ENCODE measurements at regions not wholly inside any gene's neighbourhood (a gene's known extent, or its start where the extent isn't known, plus 50 kb on each side); places are given as distances from the start of the nearest gene placed in this dataset.
A peak's percentile ranks its signal among the peaks of the same experiment; 100 is the strongest.

DNA sequence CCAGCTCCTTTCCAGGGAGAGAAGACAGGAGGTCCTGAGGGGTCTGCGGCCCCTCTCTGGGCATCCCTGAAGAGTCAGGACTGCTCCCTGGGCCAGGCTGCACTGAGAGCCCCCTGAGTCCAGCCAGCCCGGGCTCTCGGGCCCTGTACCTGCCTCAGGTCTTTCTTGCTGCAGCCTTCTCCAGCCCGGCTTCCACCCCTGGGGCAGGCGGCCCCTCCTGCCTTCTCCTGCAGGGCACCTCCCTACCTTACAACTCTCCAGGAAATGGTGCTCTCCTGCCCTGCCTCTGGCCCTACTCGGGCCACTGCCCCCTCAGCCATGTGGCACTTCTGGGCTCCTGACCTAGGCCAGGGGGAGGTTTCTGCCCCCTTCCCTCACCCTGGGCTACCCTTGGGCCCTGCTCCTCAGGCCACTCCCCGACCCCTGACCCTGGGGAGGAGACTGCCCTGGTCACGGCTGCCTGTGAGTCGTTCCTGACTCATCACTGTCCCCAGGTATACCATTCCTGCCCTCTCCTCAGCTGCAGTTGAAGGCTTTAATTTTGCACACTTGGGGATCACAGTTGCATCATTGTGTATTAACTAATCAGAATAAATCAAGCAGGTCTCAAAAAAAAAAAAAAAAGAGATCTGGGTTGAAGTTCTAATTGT is 251.1 kb downstream of the NXPE2 start:
- H3K4me1 Mint-ChIP-seq (ENCODE audit: low read depth, unreplicated experiment), result peaks cover 13% of the 10 kb centered on the region
- H3K36me3 ChIP-seq (ENCODE audit: insufficient read depth, low read length), result no peaks in the 10 kb centered on the region
- H3K9me3 ChIP-seq (ENCODE audit: insufficient read depth, low read depth, low read length), result no peaks in the 10 kb centered on the region
- H3K4me2 ChIP-seq (ENCODE audit: low read length), result no peak overlapping the region
- H3K27me3 ChIP-seq (ENCODE audit: insufficient read depth, low read length), result no peaks in the 10 kb centered on the region
- H3K9me3 Mint-ChIP-seq (ENCODE audit: unreplicated experiment), result peaks cover 5% of the 10 kb centered on the region
- no peak overlapping the region for H3K9ac ChIP-seq (ENCODE audit: low read length)
- H3K4me3 Mint-ChIP-seq (ENCODE audit: unreplicated experiment), result no peak overlapping the region
- FAIRE-seq (no peak), DNase-seq (ENCODE audit: low read depth) (no peak)
- no peak overlapping the region for H3K4me3 ChIP-seq (ENCODE audit: insufficient read depth, low read depth, low read length)
- no peaks in the 10 kb centered on the region for H3K4me1 ChIP-seq (ENCODE audit: insufficient read depth, low read length)
- no peak overlapping the region for H3K27ac Mint-ChIP-seq (ENCODE audit: unreplicated experiment)
- H3K79me2 ChIP-seq (ENCODE audit: insufficient read depth, low read length), result no peaks in the 10 kb centered on the region
- TF ChIP-seq EZH2 (IDR thresholded peaks at IDR 0.05; ENCODE audit: insufficient read depth, low read length), result no peak
- TF ChIP-seq, protein P1, sequence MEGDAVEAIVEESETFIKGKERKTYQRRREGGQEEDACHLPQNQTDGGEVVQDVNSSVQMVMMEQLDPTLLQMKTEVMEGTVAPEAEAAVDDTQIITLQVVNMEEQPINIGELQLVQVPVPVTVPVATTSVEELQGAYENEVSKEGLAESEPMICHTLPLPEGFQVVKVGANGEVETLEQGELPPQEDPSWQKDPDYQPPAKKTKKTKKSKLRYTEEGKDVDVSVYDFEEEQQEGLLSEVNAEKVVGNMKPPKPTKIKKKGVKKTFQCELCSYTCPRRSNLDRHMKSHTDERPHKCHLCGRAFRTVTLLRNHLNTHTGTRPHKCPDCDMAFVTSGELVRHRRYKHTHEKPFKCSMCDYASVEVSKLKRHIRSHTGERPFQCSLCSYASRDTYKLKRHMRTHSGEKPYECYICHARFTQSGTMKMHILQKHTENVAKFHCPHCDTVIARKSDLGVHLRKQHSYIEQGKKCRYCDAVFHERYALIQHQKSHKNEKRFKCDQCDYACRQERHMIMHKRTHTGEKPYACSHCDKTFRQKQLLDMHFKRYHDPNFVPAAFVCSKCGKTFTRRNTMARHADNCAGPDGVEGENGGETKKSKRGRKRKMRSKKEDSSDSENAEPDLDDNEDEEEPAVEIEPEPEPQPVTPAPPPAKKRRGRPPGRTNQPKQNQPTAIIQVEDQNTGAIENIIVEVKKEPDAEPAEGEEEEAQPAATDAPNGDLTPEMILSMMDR (IDR thresholded peaks at IDR 0.05; ENCODE audit: insufficient read depth, low read depth, low read length), result no peak
- no peaks in the 10 kb centered on the region for H4K20me1 ChIP-seq (ENCODE audit: insufficient read depth, low read length)
- peaks cover 4% of the 10 kb centered on the region for H3K27me3 Mint-ChIP-seq (ENCODE audit: low read depth, unreplicated experiment)
- H3K36me3 Mint-ChIP-seq (ENCODE audit: low read depth, unreplicated experiment), result no peaks in the 10 kb centered on the region
- H2AFZ ChIP-seq (ENCODE audit: low read depth, low read length), result no peak overlapping the region
- H3K27ac ChIP-seq (ENCODE audit: low read depth, low read length), result no peak overlapping the region

DNA sequence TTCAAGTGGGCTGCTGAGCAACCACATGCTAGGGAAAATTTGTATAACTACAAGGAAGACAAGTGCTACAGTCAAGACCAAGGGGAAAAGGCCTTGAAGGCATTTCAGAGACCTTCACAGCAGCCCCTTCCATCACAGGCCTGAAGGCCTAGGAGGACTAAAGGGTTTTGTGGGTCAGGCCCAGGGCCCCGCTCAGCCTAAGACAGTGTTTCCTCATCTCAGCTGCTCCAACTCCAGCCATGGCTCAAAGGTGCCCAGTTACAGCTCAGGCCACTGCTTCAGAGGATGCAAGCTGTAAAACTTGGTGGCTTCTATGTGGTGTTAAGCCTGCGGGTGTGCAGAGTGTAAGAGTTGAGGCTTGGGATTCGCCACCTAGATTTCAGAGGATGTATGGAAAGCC is 260.5 kb downstream of the NXPE2 start:
- Mint-ChIP-seq H3K4me3 (ENCODE audit: unreplicated experiment) (no peak overlapping the region), H3K27ac (ENCODE audit: unreplicated experiment) (no peak overlapping the region), H3K9me3 (ENCODE audit: unreplicated experiment) (peaks cover 13% of the 10 kb centered on the region), H3K27me3 (ENCODE audit: low read depth, unreplicated experiment) (peaks cover 3% of the 10 kb centered on the region), H3K36me3 (ENCODE audit: low read depth, unreplicated experiment) (no peaks in the 10 kb centered on the region), H3K4me1 (ENCODE audit: low read depth, unreplicated experiment) (no peaks in the 10 kb centered on the region)
- TF ChIP-seq, protein P1 (IDR thresholded peaks at IDR 0.05; ENCODE audit: insufficient read depth, low read depth, low read length), result no peak
- no peak for TF ChIP-seq EZH2 (IDR thresholded peaks at IDR 0.05; ENCODE audit: insufficient read depth, low read length)
- Histone ChIP-seq H3K9ac (ENCODE audit: low read length) (no peak overlapping the region), H2AFZ (ENCODE audit: low read depth, low read length) (no peak overlapping the region), H4K20me1 (ENCODE audit: insufficient read depth, low read length) (no peaks in the 10 kb centered on the region), H3K27me3 (ENCODE audit: insufficient read depth, low read length) (no peaks in the 10 kb centered on the region), H3K79me2 (ENCODE audit: insufficient read depth, low read length) (no peaks in the 10 kb centered on the region), H3K36me3 (ENCODE audit: insufficient read depth, low read length) (no peaks in the 10 kb centered on the region), H3K9me3 (ENCODE audit: insufficient read depth, low read depth, low read length) (no peaks in the 10 kb centered on the region), H3K4me2 (ENCODE audit: low read length) (no peak overlapping the region), H3K4me1 (ENCODE audit: insufficient read depth, low read length) (no peaks in the 10 kb centered on the region), H3K27ac (ENCODE audit: low read depth, low read length) (no peak overlapping the region), H3K4me3 (ENCODE audit: insufficient read depth, low read depth, low read length) (no peak overlapping the region)
- FAIRE-seq (no peak), DNase-seq (ENCODE audit: low read depth) (no peak)

DNA sequence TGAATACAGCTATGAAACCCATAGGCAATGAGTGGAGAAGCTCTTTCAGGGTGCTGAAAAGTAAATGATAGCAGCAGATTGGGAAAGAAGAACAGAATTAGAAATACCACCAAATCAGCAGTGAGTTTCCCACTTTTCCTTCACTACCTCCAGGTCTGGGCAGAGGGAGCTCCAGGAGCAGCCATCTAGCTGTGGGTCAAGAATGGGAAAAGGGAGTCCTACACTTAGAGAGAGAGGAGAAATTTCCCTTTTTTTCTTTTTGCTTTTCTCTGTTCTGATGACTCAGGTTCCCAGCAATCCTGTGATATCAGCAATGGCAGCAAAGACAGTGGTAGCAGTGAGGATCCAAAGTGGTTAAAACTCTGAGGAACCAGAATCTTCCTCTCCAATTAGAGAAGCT is 263.9 kb downstream of the NXPE2 start:
- no peaks in the 10 kb centered on the region for H3K36me3 ChIP-seq (ENCODE audit: insufficient read depth, low read length)
- H3K27ac ChIP-seq (ENCODE audit: low read depth, low read length), result no peak overlapping the region
- TF ChIP-seq, protein P1 (IDR thresholded peaks at IDR 0.05; ENCODE audit: insufficient read depth, low read depth, low read length), result no peak
- TF ChIP-seq EZH2 (IDR thresholded peaks at IDR 0.05; ENCODE audit: insufficient read depth, low read length), result no peak
- H3K4me3 Mint-ChIP-seq (ENCODE audit: unreplicated experiment), result no peak overlapping the region
- H3K9me3 ChIP-seq (ENCODE audit: insufficient read depth, low read depth, low read length), result no peaks in the 10 kb centered on the region
- no peaks in the 10 kb centered on the region for H3K27me3 ChIP-seq (ENCODE audit: insufficient read depth, low read length)
- H3K4me1 Mint-ChIP-seq (ENCODE audit: low read depth, unreplicated experiment), result no peaks in the 10 kb centered on the region
- FAIRE-seq (no peak), DNase-seq (ENCODE audit: low read depth) (peak; percentile 27)
- H3K4me2 ChIP-seq (ENCODE audit: low read length), result no peak overlapping the region
- H3K9me3 Mint-ChIP-seq (ENCODE audit: unreplicated experiment), result peaks cover 13% of the 10 kb centered on the region
- H3K27me3 Mint-ChIP-seq (ENCODE audit: low read depth, unreplicated experiment), result peaks cover 5% of the 10 kb centered on the region
- no peak overlapping the region for H2AFZ ChIP-seq (ENCODE audit: low read depth, low read length)
- no peaks in the 10 kb centered on the region for H3K36me3 Mint-ChIP-seq (ENCODE audit: low read depth, unreplicated experiment)
- no peak overlapping the region for H3K9ac ChIP-seq (ENCODE audit: low read length)
- no peaks in the 10 kb centered on the region for H3K79me2 ChIP-seq (ENCODE audit: insufficient read depth, low read length)
- no peak overlapping the region for H3K27ac Mint-ChIP-seq (ENCODE audit: unreplicated experiment)
- H3K4me3 ChIP-seq (ENCODE audit: insufficient read depth, low read depth, low read length), result no peak overlapping the region
- no peaks in the 10 kb centered on the region for H4K20me1 ChIP-seq (ENCODE audit: insufficient read depth, low read length)
- H3K4me1 ChIP-seq (ENCODE audit: insufficient read depth, low read length), result no peaks in the 10 kb centered on the region

All from astrocyte (in vitro differentiated cells and primary cell).